ENCODE measurements at regions not wholly inside any gene's neighbourhood (a gene's known extent, or its start where the extent isn't known, plus 50 kb on each side); places are given as distances from the start of the nearest gene placed in this dataset.
"Not testable (repeated sequence)": the region's sequence is repeated elsewhere in the genome, so short reads cannot be mapped to it uniquely, and the experiment has no call there.

DNA sequence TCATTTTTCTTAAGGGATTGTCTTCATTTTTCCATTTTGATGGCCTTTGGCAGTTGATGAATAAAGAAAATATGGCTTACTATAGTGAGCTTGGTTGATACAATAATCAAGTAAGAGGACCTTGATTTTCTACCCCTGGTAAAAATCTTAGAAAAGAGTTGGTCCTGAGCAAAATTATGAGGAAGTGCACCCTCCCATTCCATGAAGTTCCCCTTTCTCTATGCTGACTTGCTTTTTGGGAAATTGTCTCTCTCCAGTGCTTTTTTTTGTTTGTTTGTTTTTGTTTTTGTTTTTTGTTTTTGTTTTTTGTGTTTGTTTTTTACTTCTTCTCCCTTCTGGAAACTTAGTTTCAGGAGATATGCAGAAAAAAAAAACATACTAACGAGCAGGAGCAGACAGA is 449.2 kb upstream of the ACTBL2 start:
- no peak for DNase-seq

DNA sequence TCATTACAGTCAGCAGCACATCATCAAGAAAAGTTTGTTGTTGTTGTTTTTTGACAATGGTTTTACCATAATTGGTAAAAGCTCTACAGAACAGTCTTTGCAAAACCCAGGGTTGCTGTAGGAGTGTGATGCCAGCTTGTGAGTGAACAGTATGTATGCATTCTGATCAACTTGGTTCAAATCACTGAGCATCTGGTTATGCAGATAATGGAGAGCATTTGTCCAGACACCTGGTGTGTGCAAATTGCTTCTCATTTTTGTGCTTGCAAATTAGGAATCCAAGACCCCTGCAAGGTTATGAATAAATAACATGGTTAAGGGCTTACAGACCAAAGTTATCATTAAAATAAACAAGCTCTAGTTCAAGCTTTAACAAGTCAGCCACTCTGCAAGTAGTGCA is 448.7 kb upstream of the ACTBL2 start:
- no peak for DNase-seq

DNA sequence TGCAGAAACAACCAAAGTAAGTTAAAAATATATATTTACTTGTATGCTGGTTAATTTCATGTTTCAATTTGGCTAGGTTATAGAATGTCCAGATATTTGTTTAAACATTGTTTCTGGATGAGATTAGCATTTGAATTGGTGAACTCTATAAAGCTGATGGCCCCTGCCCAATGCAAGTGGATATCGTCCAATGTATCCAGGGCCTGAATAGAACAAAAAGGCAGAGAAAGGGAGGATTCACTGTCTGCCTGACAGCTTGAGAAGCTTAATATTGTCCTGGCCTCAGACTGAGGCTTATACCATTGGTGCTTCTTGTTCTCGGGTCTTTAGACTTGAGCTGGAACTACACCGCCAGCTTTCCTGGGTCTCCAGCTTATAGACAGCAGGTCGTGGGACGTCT is 446.7 kb upstream of the ACTBL2 start:
- DNase-seq, result no peak

DNA sequence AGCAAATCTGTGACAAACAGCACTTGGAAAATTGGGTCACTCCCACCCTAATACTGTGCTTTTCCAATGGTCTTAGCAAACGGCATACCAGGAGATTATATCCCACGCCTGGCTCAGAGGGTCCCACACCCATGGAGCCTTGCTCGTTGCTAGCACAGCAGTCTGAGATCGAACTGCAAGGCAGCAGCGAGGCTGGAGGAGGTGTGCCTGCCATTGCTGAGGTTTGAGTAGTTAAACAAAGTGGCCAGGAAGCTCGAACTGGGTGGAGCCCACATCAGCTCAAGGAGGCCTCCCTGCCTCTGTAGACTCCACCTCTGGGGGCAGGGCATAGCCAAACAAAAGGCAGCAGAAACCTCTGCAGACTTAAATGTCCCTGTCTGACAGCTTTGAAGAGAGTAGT is 440.5 kb upstream of the ACTBL2 start:
- not testable (repeated sequence) for DNase-seq

DNA sequence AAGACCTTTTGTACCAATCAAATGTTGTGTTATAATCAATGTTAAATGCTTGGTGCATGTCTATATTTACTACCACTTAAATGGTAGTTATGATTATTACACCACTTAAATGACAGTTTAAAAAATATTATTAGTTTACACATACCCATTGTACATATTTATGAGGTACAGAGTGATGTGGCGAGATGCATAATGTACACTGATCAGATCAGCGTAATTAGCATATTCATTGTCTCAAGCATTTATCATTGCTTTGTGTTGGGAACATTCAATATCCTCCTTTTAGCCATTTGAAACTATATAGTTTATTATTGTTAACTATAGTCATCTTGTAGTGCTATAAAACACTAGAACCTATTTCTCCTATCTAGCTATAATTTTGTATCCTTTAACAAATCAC is 434.4 kb upstream of the ACTBL2 start:
- DNase-seq, result no peak

DNA sequence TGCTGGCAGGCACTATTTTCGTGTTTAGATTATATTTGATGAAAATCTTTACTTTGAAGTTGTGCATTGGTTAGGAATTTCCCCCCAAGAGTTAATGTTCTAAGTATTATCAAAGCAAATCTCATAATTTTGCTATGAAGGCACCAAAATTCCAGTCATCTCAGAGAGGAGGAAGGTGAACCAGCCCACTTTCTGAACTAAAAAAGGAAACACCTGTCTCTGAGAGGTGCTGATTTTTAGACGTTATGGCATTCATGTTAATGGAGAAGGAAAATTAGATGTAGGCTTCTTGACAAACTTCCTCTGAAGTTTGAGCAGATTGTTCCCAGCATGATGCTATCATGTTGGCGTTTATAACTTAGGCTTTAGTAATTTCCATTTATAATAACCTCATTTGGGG is 432.9 kb upstream of the ACTBL2 start:
- no peak for DNase-seq

DNA sequence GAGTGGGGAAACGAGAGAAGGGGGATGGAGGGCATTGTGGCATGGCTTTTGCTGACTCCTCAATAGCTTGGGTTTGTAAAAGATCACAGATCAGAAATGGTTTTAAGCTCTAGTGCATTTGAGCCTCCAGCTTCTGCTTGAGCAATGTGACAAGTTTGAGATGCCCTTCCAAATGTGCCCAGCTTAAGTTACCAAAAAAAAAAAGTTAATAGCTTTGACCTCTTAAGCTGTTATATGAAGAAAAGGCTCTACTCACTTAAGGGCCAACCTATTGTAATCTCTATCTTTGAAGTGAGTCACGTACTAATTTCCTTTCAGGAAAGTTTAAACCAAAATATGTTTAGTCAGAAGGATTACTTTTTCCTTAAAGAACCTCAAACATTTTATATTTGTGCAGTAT is 428.8 kb upstream of the ACTBL2 start:
- DNase-seq, result no peak

DNA sequence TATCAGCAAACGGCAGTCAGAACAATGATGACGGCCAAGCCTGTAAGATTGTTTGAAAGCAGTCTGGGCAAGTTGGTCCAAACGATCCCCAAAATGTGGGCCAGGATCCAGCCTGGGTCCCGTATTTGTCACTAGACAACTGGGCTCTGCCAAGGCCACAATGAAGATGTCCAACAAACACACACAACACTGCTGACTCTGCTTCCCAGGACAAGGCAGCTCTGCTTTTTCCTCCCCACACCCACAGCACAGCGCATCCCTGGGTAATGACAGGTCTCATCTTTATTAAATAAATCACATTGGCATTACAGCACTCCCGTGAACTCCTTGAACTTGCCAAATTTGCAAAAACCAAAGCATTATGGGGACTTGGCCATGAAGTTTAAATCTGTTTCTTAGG is 424.1 kb upstream of the ACTBL2 start:
- DNase-seq, result no peak

DNA sequence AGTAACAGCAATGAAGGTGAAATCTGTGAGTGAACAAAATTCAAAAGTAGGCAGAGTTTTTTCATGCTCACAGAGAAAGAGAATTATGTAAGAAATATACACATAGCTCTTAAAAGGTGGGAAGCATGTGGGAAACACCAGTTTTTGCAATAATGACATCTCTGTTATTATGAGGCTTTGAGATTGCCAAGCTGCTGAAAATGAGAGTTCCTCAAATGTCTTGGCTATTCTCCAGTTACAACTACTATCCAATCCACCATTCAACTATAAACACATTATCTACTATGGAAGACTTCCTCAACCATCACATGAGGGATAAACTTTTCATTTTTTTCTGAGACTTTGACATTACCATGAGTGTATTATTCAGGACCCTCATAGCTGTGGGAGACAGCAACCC is 420.8 kb upstream of the ACTBL2 start:
- no peak for DNase-seq

DNA sequence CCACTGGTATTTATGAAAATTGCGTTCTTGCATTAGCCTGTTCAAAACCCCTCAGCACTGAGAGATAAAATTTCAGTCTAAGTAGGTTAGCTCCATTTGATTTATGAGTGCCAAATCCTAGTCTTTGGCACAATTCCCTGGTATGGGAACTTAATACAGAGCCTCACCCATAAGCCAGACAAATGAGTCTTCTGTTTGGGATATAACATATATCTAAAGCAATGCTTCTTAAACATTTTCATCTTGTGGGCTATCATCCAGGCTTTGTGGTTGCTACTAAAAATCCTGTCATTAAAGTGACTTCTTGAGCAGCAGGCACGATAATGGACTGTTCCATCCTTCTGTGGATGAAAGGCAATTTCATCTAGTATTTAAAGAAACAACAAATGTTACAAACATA is 419.5 kb upstream of the ACTBL2 start:
- no peak for DNase-seq

DNA sequence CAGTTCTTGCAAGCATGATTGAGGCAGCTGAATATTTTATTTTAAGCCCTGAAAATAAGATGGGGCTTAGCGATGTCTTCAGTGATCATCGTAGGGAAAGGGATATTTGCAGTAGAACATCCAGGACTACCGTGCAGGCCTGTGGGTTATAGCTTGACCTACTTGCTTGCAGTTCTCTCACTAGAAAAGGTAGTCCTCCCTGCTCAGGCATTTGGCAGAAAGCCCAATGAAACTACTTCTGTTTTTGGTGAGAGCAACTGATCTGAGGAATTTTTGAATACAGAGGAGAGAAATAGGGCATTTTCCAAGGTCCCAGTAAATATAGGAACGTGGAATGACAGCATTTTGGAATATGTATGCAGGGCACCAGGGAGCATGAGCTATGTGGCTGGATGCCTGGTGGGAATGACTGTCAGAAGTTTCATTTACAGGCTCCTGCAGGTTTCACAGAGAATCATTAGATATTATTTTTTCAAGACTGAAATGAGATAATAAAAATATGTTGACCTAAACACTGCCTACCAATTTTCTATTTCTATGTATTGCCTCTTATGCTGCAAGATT is 417.9 kb upstream of the ACTBL2 start:
- DNase-seq, result no peak

DNA sequence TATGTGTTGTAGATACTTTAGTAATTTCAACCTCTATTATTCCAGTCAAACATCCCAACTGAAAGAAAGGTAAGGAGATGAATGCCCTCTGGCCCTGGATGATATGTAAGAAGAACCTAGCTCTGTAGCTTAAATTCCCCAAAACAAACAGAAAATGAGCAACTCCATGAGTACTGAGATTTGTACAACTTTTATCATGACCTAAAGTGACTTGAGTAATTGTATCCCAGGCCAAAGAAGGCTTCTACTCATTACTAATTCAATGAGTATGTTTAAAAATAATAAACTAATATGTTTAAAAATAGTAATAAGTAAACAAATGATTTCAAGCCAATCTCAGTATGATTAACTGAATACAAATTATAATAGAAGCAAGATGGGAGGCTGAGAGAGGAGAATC is 414.0 kb upstream of the ACTBL2 start:
- DNase-seq, result no peak

DNA sequence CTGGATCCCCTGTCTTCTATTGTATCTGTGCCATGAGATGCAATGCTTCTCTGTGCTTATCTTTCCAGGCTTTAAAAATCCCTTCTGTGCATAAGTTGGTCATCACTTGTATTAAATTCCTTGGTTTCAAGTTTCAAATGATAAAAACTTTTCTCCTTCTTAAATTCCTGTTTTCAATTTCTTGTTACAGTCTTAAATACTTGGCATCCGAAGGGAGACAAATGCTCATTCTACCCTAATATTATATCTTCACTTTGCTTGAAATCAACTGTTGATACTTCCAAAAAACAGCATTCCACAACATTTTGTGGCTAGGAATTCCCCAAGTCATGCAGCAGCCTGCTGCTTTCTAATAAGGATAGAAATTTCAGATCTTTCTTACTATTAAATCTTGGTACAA is 413.2 kb upstream of the ACTBL2 start:
- DNase-seq, result no peak

DNA sequence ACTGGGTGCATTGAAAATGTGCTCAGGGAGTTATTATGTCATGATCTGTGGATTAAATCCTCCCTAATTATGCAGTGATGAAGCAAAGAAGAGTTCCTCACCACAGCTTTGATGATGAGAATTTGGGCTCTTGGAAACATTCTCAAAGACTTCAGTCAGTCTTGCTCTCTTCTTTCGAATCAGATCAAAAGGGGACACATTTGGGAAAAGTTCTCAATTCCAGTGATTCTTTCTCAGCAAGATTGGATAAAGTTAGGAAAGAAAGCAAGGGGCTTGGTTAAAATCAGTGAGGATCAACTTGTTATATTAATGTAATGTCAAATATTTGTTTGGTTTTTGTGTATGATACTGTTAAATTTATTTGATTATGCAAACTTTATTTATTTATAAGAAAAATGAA is 411.3 kb upstream of the ACTBL2 start:
- no peak for DNase-seq

DNA sequence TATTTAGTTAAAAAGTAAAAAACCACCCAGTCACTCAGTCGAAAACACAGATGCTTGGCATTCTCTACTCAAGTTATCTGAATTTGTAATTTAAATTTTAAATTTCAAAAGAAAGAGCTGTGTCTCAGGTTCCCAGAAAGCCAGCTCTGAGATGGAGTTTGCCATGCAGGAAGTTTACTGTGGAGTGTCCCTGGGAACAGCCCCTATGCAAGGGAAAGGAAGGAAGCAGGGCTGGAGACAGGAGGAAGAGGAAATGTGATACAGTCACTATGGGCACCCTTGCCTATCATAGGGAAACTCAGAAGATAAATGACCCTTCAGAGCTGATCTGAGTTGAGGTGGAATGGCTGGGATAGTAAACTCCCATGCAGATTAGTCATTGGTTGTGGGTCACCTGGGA is 408.8 kb upstream of the ACTBL2 start:
- no peak for DNase-seq

DNA sequence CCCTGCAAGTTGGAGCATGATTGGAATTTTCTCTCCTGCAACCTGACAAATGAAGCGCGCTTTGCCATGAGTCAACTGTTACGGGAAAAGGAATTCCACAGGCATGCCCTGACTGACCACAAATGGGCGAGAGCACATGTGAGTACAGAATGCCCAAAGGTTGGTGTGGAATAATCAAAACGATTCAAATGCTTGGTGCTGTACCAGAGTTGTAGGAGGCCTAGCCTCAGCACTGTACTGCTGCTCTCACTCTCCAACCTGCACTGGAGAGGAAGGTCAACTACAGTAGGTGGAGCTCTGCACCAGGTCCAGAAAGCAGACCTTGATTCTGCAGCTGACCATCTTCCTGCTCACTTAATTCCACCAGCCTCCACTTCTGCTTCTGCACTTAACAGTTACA is 406.9 kb upstream of the ACTBL2 start:
- DNase-seq, result no peak

DNA sequence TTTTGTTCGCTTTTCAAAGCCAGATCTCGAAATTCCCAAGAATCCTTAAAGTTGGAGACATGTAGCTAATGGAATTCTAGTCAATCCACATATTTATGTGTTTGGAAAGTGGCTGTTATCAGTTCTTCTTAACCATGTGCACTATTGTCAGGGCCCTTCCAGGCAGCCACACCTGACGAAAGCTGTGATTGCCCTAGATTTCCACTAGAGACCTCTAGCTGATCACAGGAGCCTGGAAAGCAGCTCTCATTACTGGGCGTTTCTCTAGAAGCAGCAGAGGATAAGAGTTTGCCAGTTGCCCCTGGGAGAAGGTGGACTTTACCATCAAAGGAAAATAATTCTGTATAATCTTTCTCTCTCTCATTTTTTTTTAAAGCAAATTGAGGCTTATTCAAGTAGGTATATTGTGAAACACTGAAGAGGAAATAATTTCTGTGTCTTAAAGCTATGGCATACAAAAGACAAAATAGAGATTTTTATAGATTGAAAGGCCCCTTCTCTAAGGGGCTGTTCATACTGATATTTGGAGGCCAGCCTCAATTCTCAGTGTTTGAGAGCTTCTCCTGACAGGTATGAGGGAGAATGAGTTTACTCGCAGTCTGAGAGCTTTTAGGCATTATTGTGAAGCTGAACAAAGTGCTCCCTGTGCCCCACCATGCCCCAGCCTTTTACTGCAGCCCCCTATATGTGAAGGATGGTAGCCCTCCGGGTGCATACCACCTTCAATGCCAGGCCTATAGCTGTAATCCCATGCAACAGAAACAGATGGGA is 405.4 kb upstream of the ACTBL2 start:
- no peak for DNase-seq

DNA sequence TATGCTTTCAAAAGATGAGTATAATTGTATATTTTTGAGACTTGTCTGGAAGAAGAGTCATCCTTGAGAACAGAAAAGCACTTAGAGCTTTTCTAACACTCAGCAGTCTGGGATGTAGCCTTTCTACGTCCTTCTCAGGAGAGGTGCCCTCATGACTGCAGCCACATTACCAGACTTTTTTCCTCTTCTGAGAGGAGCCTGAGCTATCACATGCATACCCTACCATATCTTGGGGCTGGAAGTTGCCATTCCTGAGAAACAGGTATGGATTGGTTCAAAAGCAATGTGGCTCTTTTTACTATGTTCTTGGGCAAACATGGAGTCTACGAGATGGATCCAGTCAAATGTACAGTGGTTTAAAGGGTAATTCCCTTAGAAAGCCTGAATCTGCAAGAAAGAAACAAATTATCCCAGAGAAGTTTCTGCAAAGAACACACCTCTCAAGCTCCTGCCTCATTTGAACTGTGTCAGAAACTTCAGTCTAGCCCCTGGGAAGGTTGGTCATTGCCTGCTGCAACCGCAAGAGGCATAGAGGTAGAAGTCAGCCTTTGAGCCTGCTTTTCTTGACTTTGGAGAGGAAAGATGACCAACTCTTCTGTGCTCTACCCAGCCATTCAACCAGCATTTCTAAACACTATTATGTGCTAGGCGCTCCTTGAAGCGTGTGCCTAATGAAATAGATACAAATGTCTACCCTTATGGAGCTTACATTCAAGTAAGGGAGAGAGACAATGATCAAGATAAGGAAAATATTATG is 401.9 kb upstream of the ACTBL2 start:
- DNase-seq, result no peak

DNA sequence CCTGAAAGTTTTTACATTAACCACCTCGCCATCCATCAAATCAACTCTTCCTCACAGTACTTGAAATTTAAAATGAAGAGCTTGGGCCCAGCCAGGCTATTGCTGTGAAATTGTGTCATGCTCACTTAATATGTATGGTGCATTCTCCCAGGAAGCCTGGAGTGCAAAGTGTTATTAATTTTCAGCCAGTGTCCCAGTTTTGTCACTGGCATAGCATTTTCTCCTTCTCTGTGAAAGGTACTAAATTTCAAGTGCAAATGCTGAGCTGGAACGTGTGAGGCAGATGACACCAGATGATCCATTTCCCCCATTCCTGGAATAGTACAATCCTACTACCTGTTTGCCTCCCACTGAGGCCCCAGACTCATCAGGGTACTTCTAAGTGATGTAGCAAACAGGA is 397.6 kb upstream of the ACTBL2 start:
- no peak for DNase-seq

DNA sequence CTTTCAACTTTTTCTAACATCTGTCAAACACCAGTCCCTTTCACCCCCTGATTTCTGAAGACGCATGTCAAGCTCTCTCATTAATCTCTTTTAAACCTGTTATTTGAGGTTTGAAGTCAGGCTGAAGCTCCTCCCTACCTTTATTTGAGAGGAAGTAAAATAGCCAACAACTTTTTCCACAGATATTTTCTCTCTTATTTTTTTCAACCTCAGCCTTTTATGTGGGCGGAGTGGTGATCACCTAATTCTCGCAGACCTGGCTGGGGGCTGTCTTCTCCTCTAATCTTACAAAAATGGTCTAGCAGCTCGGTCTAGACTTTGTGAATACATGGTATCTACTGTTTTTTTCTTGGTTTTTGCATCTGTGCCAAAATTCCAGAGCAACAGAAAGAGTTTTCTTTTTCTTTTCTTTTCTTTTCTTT is 395.7 kb upstream of the ACTBL2 start:
- DNase-seq, result no peak

DNA sequence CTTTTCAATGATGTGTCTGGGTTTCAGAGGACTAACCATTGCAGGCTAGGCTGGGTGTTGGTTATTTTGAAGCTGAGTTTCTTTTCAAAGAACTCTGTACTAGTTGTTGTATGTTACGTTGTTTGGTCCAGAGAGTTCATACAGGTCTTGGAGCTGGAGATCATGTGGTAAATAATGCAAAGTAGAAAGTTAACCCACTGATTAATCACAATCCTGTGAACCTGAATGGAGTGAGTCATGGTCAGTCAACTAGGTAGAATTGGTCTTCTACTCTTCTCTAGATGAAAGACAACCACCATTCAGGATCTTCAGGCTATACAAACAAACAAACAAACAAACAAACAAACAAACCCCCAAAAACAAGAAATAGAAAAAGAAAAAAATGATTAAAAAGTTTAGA is 388.9 kb upstream of the ACTBL2 start:
- DNase-seq, result no peak

DNA sequence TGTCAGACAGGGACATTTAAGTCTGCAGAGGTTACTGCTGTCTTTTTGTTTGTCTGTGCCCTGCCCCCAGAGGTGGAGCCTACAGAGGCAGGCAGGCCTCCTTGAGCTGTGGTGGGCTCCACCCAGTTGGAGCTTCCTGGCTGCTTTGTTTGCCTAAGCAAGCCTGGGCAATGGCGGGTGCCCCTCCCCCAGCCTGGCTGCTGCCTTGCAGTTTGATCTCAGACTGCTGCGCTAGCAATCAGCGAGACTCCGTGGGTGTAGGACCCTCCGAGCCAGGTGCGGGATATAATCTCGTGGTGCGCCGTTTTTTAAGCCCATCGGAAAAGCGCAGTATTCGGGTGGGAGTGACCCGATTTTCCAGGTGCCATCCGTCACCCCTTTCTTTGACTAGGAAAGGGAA is 387.7 kb upstream of the ACTBL2 start:
- DNase-seq, result not testable (repeated sequence)

DNA sequence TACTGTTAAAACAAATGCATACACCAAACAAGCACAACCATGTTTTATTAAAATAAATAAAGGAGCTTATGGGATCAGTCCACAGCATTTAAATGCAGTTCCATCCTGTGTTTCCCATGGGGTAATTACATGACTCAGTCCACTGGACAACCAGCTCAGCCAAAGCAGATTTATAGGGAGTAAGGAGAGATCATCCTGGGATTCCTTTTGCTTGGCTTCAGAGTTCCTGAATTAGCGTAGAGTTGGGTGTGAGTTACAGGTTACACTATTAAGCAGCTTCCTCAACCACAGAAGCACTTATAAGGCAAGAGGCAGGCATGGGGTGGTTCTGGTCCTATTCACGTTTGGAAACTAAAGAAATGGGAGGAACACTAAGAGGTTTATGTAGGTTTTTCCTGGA is 381.1 kb upstream of the ACTBL2 start:
- DNase-seq, result no peak

DNA sequence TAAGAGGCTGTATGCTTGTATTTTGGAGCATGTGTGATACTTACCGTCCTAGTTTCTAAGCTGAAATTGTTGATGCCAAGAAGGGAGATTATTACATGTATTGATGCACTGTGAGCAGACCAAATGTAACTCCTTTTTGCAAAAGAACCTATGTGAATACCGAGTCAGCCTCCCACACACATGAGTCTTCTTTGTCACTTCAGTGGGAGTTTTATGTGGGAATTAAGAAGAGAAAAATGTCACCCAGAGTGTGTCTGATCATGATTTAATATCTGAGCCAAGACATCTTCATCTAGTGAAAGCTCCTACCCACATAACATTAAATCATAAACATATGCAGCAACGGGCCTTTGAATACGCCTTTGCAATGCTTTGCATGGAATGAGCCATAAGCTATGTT is 380.3 kb upstream of the ACTBL2 start:
- no peak for DNase-seq
